ENCODE measurements at regions not wholly inside any gene's neighbourhood (a gene's known extent, or its start where the extent isn't known, plus 50 kb on each side); places are given as distances from the start of the nearest gene placed in this dataset.

GRCh38 chr13:89568276-89568675 is 1779.2 kb upstream of the MIR17HG start:
- no peak overlapping the region for H2AFZ ChIP-seq (ENCODE audit: low read depth, low read length, poor library complexity, severe bottlenecking)
- no peaks in the 10 kb centered on the region for H3K4me1 ChIP-seq (ENCODE audit: control insufficient read depth in 1 of 2, insufficient read depth in 2 of 2, low read length in 2 of 2)
- no peak overlapping the region for H3K27ac ChIP-seq (ENCODE audit: low read depth, low read length)
- ChIA-PET CTCF (no interaction called here), POLR2A (no interaction called here), RAD21 (ENCODE audit: low non-redundant PET in 1 of 2, low total read pairs in 2 of 2, uncharacterized antibody in 2 of 2, unreplicated experiment in 2 of 2) (no interaction called here)
- no peaks in the 10 kb centered on the region for H3K9me2 ChIP-seq (ENCODE audit: insufficient read depth)
- no peaks in the 10 kb centered on the region for H4K20me1 ChIP-seq (ENCODE audit: insufficient read depth)
- 0 out of 4 replicates have a peak, but pooled peaks cover 0 to 3% of the 10 kb centered on the region in 2 experiments for H3K9me3 ChIP-seq (ENCODE audit: control insufficient read depth in 1 of 2, insufficient read depth in 1 of 2, low read depth in 1 of 2, low read length in 2 of 2)
- H3K4me3 ChIP-seq (replicated peaks in 1 of 2; ENCODE audit: low read depth in 1 of 2, low read length in 2 of 2), result no peak overlapping the region
- no peak overlapping the region for H3K4me2 ChIP-seq (ENCODE audit: low read length)
- no peak for DNase-seq (ENCODE audit: low read depth, low spot score)
- ATAC-seq, result no peak
- H3K79me2 ChIP-seq (ENCODE audit: insufficient read depth, low read length), result no peaks in the 10 kb centered on the region
- BruUV-seq (replicated peaks), result no TSS peak
- no peaks in the 10 kb centered on the region for H3K36me3 ChIP-seq (ENCODE audit: control insufficient read depth in 1 of 2, insufficient read depth in 2 of 2, low read length in 2 of 2)
- intact Hi-C loops (cut with micrococcal nuclease), result no loop called here
- TF ChIP-seq CBX3 (IDR thresholded peaks at IDR 0.05; ENCODE audit: low read depth), result no peak
- TF ChIP-seq ZNF274 (IDR thresholded peaks at IDR 0.05; ENCODE audit: low read depth, low read length), result no peak
- no peak for TF ChIP-seq ZBTB33 (IDR thresholded peaks at IDR 0.05; ENCODE audit: extremely low read depth, insufficient replicate concordance, low read length)
- no peak for TF ChIP-seq EZH2phosphoT487 (IDR thresholded peaks at IDR 0.05; ENCODE audit: borderline replicate concordance)
- no peak for TF ChIP-seq JUND (IDR thresholded peaks at IDR 0.05)
- TF ChIP-seq, protein P1, sequence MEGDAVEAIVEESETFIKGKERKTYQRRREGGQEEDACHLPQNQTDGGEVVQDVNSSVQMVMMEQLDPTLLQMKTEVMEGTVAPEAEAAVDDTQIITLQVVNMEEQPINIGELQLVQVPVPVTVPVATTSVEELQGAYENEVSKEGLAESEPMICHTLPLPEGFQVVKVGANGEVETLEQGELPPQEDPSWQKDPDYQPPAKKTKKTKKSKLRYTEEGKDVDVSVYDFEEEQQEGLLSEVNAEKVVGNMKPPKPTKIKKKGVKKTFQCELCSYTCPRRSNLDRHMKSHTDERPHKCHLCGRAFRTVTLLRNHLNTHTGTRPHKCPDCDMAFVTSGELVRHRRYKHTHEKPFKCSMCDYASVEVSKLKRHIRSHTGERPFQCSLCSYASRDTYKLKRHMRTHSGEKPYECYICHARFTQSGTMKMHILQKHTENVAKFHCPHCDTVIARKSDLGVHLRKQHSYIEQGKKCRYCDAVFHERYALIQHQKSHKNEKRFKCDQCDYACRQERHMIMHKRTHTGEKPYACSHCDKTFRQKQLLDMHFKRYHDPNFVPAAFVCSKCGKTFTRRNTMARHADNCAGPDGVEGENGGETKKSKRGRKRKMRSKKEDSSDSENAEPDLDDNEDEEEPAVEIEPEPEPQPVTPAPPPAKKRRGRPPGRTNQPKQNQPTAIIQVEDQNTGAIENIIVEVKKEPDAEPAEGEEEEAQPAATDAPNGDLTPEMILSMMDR (IDR thresholded peaks at IDR 0.05 in 2 of 3, conservative IDR thresholded peaks at IDR 0.05 in 1 of 3; ENCODE audit: borderline replicate concordance in 1 of 3, insufficient read depth in 1 of 3, low read depth in 2 of 3, low read length in 2 of 3), result no peak
- TF ChIP-seq ELF1 (IDR thresholded peaks at IDR 0.05; ENCODE audit: borderline replicate concordance, low read depth), result no peak
- TF ChIP-seq EGR1 (IDR thresholded peaks at IDR 0.05; ENCODE audit: low read depth), result no peak
- TF ChIP-seq SP1 (IDR thresholded peaks at IDR 0.05; ENCODE audit: low read depth), result no peak
- no peak for TF ChIP-seq CEBPB (IDR thresholded peaks at IDR 0.05; ENCODE audit: low read depth)
- TF ChIP-seq YY1 (IDR thresholded peaks at IDR 0.05; ENCODE audit: extremely low read depth, insufficient replicate concordance, low read depth, low read length), result no peak
- no peak for TF ChIP-seq ATF3 (IDR thresholded peaks at IDR 0.05)
- no peaks in the 10 kb centered on the region for H3K27me3 ChIP-seq (ENCODE audit: insufficient read depth, low read length)
- H3K9ac ChIP-seq (ENCODE audit: low read length), result no peak overlapping the region

Data from HCT116 (cell line).